H1 (cell line): ENCODE measurements at regions not wholly inside any gene's neighbourhood (a gene's known extent, or its start where the extent isn't known, plus 50 kb on each side); places are given as distances from the start of the nearest gene placed in this dataset.

Experiments
- CTCF ChIA-PET: fragments of 300-600 bp; sonication (Branson Sonifier 250); formaldehyde crosslinking; loops from one replicate; lab custom pipeline; 2021; ENCODE audit not compliant: partially characterized antibody; lab: Charles Lee
- POLR2A ChIA-PET: fragments of 300-600 bp; sonication (Branson Sonifier 250); formaldehyde crosslinking; loops from one replicate; lab custom pipeline; 2021; ENCODE audit warnings: inconsistent platforms; ENCODE audit not compliant: partially characterized antibody; lab: Charles Lee
- DNase-seq, 2 experiments: peaks; one replicate each; pipeline versions ENCODE4 v3.0.0 to v3.0.0-alpha.2; 2010 to 2022; ENCODE audit warnings: low spot score in 2 of 2, low read depth in 1 of 2, mixed read lengths in 1 of 2
- FAIRE-seq: peaks from 2 replicates; lab custom pipeline; 2011; peaks lifted over from hg19 to GRCh38; lab: Jason Lieb, UNC
- H2AFZ ChIP-seq: 2 replicates; pipeline ENCODE4 v1.8.1; 2012; ENCODE audit warnings: low read length, inconsistent platforms
- H2AK5ac ChIP-seq: 2 replicates; pipeline ENCODE4 v1.6.1; 2013; ENCODE audit warnings: low read depth, low read length
- H2BK120ac ChIP-seq: replicated peaks from 2 replicates; pipeline ENCODE3; 2013; ENCODE audit warnings: low read depth, low read length, inconsistent platforms
- H2BK12ac ChIP-seq: 2 replicates; pipeline ENCODE4 v1.6.1; 2013; ENCODE audit warnings: low read depth, low read length
- H2BK15ac ChIP-seq: 2 replicates; pipeline ENCODE4 v1.6.1; 2013; ENCODE audit warnings: low read length
- H2BK20ac ChIP-seq: 2 replicates; pipeline ENCODE4 v1.6.1; 2013; ENCODE audit warnings: low read length
- H2BK5ac ChIP-seq: 2 replicates; pipeline ENCODE4 v1.6.1; 2013; ENCODE audit warnings: low read depth, low read length
- H3K14ac ChIP-seq: 2 replicates; pipeline ENCODE4 v1.6.1; 2013; ENCODE audit warnings: inconsistent platforms; ENCODE audit not compliant: insufficient read length
- H3K18ac ChIP-seq: 2 replicates; pipeline ENCODE4 v1.6.1; 2013; ENCODE audit warnings: low read length; ENCODE audit errors: extremely low read depth
- H3K23ac ChIP-seq: 2 replicates; pipeline ENCODE4 v1.6.1; 2013; ENCODE audit warnings: inconsistent platforms; ENCODE audit not compliant: insufficient read length
- H3K23me2 ChIP-seq: 2 replicates; pipeline ENCODE4 v1.6.1; 2013; ENCODE audit warnings: low read depth, low read length
- H3K27ac ChIP-seq: 2 replicates; pipeline ENCODE4 v1.6.1; 2011; ENCODE audit warnings: low read depth, low read length, inconsistent platforms
- H3K27me3 ChIP-seq, 4 experiments: replicated peaks in 1 of 4; 1 replicate in 1 of 4; 2 replicates in 3 of 4; pipeline versions ENCODE4 v1.6.1 to v1.8.1; 2011 to 2013; ENCODE audit warnings: low read length in 3 of 4, mild to moderate bottlenecking in 3 of 4, inconsistent platforms in 2 of 4, mixed read lengths in 2 of 4, moderate library complexity in 1 of 4; ENCODE audit not compliant: control insufficient read depth in 3 of 4, insufficient read depth in 3 of 4; ENCODE audit errors: extremely low read depth in 1 of 4
- H3K36me3 ChIP-seq, 4 experiments: 2 replicates each; pipeline versions ENCODE4 v1.6.1 to v1.8.1; 2011 to 2013; ENCODE audit warnings: mild to moderate bottlenecking in 4 of 4, low read length in 3 of 4, moderate library complexity in 2 of 4, control low read depth in 1 of 4, inconsistent platforms in 1 of 4; ENCODE audit not compliant: insufficient read depth in 4 of 4, control insufficient read depth in 2 of 4
- H3K4ac ChIP-seq: replicated peaks from 2 replicates; pipeline ENCODE3; 2013; ENCODE audit warnings: low read length, low read depth, mixed read lengths, inconsistent platforms; ENCODE audit not compliant: insufficient read length
- H3K4me1 ChIP-seq, 4 experiments: replicated peaks in 1 of 4; 1 replicate in 1 of 4; 2 replicates in 3 of 4; pipeline versions ENCODE4 v1.6.1 to v1.8.1; 2011 to 2013; ENCODE audit warnings: low read length in 3 of 4, inconsistent platforms in 2 of 4, mixed read lengths in 1 of 4; ENCODE audit not compliant: insufficient read depth in 4 of 4, control insufficient read depth in 3 of 4
- H3K4me2 ChIP-seq, 2 experiments: 2 replicates each; pipeline versions ENCODE4 v1.6.1 to v1.8.1; 2011 to 2013; ENCODE audit warnings: low read depth in 2 of 2, low read length in 2 of 2, control low read depth in 1 of 2, inconsistent platforms in 1 of 2, mild to moderate bottlenecking in 1 of 2; ENCODE audit not compliant: insufficient read depth in 1 of 2
- H3K4me3 ChIP-seq, 4 experiments: fragments of 200-600, 300-600 bp in 1 of 4; sonication (generic), shearing (Covaris generic), sonication (Bioruptor Twin) in 1 of 4; 2 replicates each; pipeline versions ENCODE4 v1.5.1 to v1.8.1; 2011 to 2016; ENCODE audit warnings: low read length in 4 of 4, low read depth in 3 of 4, control low read depth in 2 of 4, inconsistent platforms in 2 of 4, mild to moderate bottlenecking in 2 of 4, mixed read lengths in 1 of 4, moderate library complexity in 1 of 4; ENCODE audit not compliant: insufficient read depth in 2 of 4; ENCODE audit errors: extremely low read depth in 1 of 4
- H3K56ac ChIP-seq: replicated peaks from 2 replicates; pipeline ENCODE3; 2013; ENCODE audit warnings: low read depth, mild to moderate bottlenecking, mixed read lengths, low read length, inconsistent platforms; ENCODE audit not compliant: insufficient read length
- H3K79me1 ChIP-seq: 2 replicates; pipeline ENCODE4 v1.6.1; 2013; ENCODE audit warnings: low read depth, low read length, control low read depth
- H3K79me2 ChIP-seq, 2 experiments: 2 replicates each; pipeline versions ENCODE4 v1.6.1 to v1.8.1; 2012 to 2013; ENCODE audit warnings: low read length in 2 of 2, mild to moderate bottlenecking in 2 of 2, inconsistent platforms in 1 of 2; ENCODE audit not compliant: insufficient read depth in 2 of 2, control insufficient read depth in 1 of 2
- H3K9ac ChIP-seq, 4 experiments: replicated peaks in 1 of 4; 1 replicate in 1 of 4; 2 replicates in 3 of 4; pipeline versions ENCODE4 v1.6.1 to v1.8.1; 2011 to 2013; ENCODE audit warnings: low read depth in 3 of 4, low read length in 3 of 4, control low read depth in 2 of 4, mild to moderate bottlenecking in 2 of 4, moderate library complexity in 2 of 4, inconsistent platforms in 1 of 4; ENCODE audit errors: extremely low read depth in 1 of 4
- H3K9me3 ChIP-seq, 2 experiments: 2 replicates each; pipeline versions ENCODE4 v1.6.1 to v1.8.1; 2012 to 2013; ENCODE audit warnings: mild to moderate bottlenecking in 2 of 2, moderate library complexity in 2 of 2, control low read depth in 1 of 2, inconsistent platforms in 1 of 2, low read depth in 1 of 2, low read length in 1 of 2, mixed read lengths in 1 of 2; ENCODE audit not compliant: insufficient read depth in 2 of 2
- H4K20me1 ChIP-seq, 2 experiments: replicated peaks in 1 of 2; 2 replicates each; pipeline versions ENCODE3 to v1.8.1; 2011 to 2013; ENCODE audit warnings: inconsistent platforms in 2 of 2, low read length in 2 of 2, mild to moderate bottlenecking in 1 of 2; ENCODE audit not compliant: insufficient read depth in 2 of 2, control insufficient read depth in 1 of 2
- H4K5ac ChIP-seq: 2 replicates; pipeline ENCODE4 v1.6.1; 2013; ENCODE audit warnings: low read length, low read depth, mixed read lengths, inconsistent platforms; ENCODE audit not compliant: insufficient read length
- H4K8ac ChIP-seq: 2 replicates; pipeline ENCODE4 v1.8.0; 2013; ENCODE audit warnings: mild to moderate bottlenecking, moderate library complexity, low read length, inconsistent platforms; ENCODE audit not compliant: insufficient read depth; ENCODE audit errors: extremely low read depth
- H4K91ac ChIP-seq: replicated peaks from 2 replicates; pipeline ENCODE3; 2013; ENCODE audit warnings: low read length, mixed read lengths, inconsistent platforms; ENCODE audit not compliant: insufficient read length
- GABPA ChIP-seq: IDR thresholded peaks from 2 replicates; pipeline ENCODE4 v1.6.1; 2011; ENCODE audit warnings: mild to moderate bottlenecking, low read length, moderate library complexity, borderline replicate concordance; ENCODE audit not compliant: insufficient read depth
- GTF2F1 ChIP-seq: IDR thresholded peaks from 2 replicates; pipeline ENCODE4 v1.6.1; 2012; ENCODE audit warnings: low read depth, low read length, improper control_type of control experiment, borderline replicate concordance
- MAX ChIP-seq: IDR thresholded peaks from 2 replicates; pipeline ENCODE4 v1.6.1; 2012; ENCODE audit warnings: inconsistent platforms
- RFX5 ChIP-seq: IDR thresholded peaks from 2 replicates; pipeline ENCODE4 v1.6.1; 2011; ENCODE audit warnings: low read depth, low read length, improper control_type of control experiment, borderline replicate concordance
- SUZ12 ChIP-seq: fragments of 200-600 bp; sonication (generic); IDR thresholded peaks from 2 replicates; pipeline ENCODE4 v1.6.1; 2012; ENCODE audit warnings: mild to moderate bottlenecking, inconsistent platforms, low read length, moderate library complexity, mixed read lengths
- TAF1 ChIP-seq: IDR thresholded peaks from 2 replicates; pipeline ENCODE4 v1.6.1; 2011; ENCODE audit warnings: mild to moderate bottlenecking, low read depth, low read length
- TEAD4 ChIP-seq: IDR thresholded peaks from 2 replicates; pipeline ENCODE4 v1.6.1; 2012; ENCODE audit warnings: low read depth, low read length, inconsistent platforms, mixed read lengths
- YY1 ChIP-seq: IDR thresholded peaks from 2 replicates; pipeline ENCODE4 v1.6.1; 2011; ENCODE audit warnings: low read depth, mild to moderate bottlenecking, low read length
- WGBS, 2 experiments: shearing (Covaris generic) in 1 of 2; methylation state at CpG; one replicate each; pipeline versions ENCODE4 v1.1.6 to v1.1.7; 2013 to 2015; ENCODE audit warnings: low lambda C conversion rate in 2 of 2, mixed read lengths in 2 of 2, inconsistent platforms in 1 of 2, low coverage in 1 of 2, missing lambda C conversion rate in 1 of 2; ENCODE audit not compliant: insufficient replicate concordance in 2 of 2, insufficient coverage in 1 of 2, insufficient read length in 1 of 2; ENCODE audit errors: extremely low coverage in 1 of 2, missing lambda C conversion rate in 1 of 2; 5-methylcytosine and 5-hydroxymethylcytosine counted together
- TF ChIP-seq, protein P1 (sequence below), 3 experiments: IDR thresholded peaks; 1 replicate in 2 of 3; 2 replicates in 1 of 3; pipeline versions ENCODE4 v1.5.1 to v1.6.1; 2011; ENCODE audit warnings: low read length in 3 of 3, mild to moderate bottlenecking in 3 of 3, inconsistent platforms in 2 of 3, low read depth in 1 of 3, moderate library complexity in 1 of 3; ENCODE audit not compliant: insufficient read depth in 1 of 3; ENCODE audit errors: control extremely low read depth in 1 of 3
- TF ChIP-seq, protein P2 (sequence below): IDR thresholded peaks from 2 replicates; pipeline ENCODE4 v1.6.1; 2011; ENCODE audit warnings: low read length, improper control_type of control experiment

GRCh38 chr18:2103299-2103698, 468.0 kb downstream of the METTL4 start:
- Histone ChIP-seq H4K91ac (no peak overlapping the region), H3K27ac (no peak overlapping the region), H3K4ac (no peak overlapping the region), H2BK20ac (no peak overlapping the region), H3K14ac (no peak overlapping the region), H2AK5ac (no peak overlapping the region), H3K23me2 (no peaks in the 10 kb centered on the region; the same call in 1 of the 2 replicates), H3K9ac (no peak overlapping the region), H3K4me3 (no peak overlapping the region), H2BK5ac (no peak overlapping the region), H3K23ac (no peak overlapping the region), H3K18ac (no peak overlapping the region), H3K9me3 (no peaks in the 10 kb centered on the region), H2BK15ac (no peak overlapping the region), H2AFZ (no peak overlapping the region), H2BK120ac (no peak overlapping the region), H4K5ac (no peak overlapping the region), H2BK12ac (no peak overlapping the region), H4K20me1 (no peaks in the 10 kb centered on the region), H3K4me1 (no peaks in the 10 kb centered on the region), H3K79me2 (no peaks in the 10 kb centered on the region), H3K79me1 (no peaks in the 10 kb centered on the region), H3K27me3 (no peaks in the 10 kb centered on the region), H4K8ac (no peak overlapping the region), H3K56ac (no peak overlapping the region), H3K36me3 (no peaks in the 10 kb centered on the region), H3K4me2 (no peak overlapping the region)
- FAIRE-seq (no peak), DNase-seq (no peak)
- POLR2A ChIA-PET: no interaction called here
- WGBS, 2 experiments: 82% methylated on average over 2 of the region's 2 CpGs; no CpG with 5 or more reads in 1 of the 2 experiments
- CTCF ChIA-PET: interaction anchor here (4.5 to 5.2 kb wide), 2 partner anchors 18 to 120 kb away, joined by 32 to 50 read pairs; no protein-coding TSS in a partner anchor
- TF ChIP-seq, protein P1, sequence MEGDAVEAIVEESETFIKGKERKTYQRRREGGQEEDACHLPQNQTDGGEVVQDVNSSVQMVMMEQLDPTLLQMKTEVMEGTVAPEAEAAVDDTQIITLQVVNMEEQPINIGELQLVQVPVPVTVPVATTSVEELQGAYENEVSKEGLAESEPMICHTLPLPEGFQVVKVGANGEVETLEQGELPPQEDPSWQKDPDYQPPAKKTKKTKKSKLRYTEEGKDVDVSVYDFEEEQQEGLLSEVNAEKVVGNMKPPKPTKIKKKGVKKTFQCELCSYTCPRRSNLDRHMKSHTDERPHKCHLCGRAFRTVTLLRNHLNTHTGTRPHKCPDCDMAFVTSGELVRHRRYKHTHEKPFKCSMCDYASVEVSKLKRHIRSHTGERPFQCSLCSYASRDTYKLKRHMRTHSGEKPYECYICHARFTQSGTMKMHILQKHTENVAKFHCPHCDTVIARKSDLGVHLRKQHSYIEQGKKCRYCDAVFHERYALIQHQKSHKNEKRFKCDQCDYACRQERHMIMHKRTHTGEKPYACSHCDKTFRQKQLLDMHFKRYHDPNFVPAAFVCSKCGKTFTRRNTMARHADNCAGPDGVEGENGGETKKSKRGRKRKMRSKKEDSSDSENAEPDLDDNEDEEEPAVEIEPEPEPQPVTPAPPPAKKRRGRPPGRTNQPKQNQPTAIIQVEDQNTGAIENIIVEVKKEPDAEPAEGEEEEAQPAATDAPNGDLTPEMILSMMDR (IDR thresholded peaks at IDR 0.05; ENCODE audit: control extremely low read depth in 1 of 3, insufficient read depth in 1 of 3, low read depth in 1 of 3, low read length in 3 of 3): no peak
- TF ChIP-seq YY1 (no peak), RFX5 (no peak), GTF2F1 (no peak), GABPA (no peak), TAF1 (no peak), TEAD4 (no peak), SUZ12 (no peak), MAX (no peak)
- TF ChIP-seq, protein P2, sequence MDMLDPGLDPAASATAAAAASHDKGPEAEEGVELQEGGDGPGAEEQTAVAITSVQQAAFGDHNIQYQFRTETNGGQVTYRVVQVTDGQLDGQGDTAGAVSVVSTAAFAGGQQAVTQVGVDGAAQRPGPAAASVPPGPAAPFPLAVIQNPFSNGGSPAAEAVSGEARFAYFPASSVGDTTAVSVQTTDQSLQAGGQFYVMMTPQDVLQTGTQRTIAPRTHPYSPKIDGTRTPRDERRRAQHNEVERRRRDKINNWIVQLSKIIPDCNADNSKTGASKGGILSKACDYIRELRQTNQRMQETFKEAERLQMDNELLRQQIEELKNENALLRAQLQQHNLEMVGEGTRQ: no peak
